CD1c-positive myeloid dendritic cell (primary cell): ENCODE measurements at regions not wholly inside any gene's neighbourhood (a gene's known extent, or its start where the extent isn't known, plus 50 kb on each side); places are given as distances from the start of the nearest gene placed in this dataset.
"Not testable (repeated sequence)": the region's sequence is repeated elsewhere in the genome, so short reads cannot be mapped to it uniquely, and the experiment has no call there.

Experiments
- DNase-seq: peaks from one replicate; pipeline ENCODE4 v3.0.0-alpha.2; 2016; ENCODE audit errors: extremely low spot score

DNA sequence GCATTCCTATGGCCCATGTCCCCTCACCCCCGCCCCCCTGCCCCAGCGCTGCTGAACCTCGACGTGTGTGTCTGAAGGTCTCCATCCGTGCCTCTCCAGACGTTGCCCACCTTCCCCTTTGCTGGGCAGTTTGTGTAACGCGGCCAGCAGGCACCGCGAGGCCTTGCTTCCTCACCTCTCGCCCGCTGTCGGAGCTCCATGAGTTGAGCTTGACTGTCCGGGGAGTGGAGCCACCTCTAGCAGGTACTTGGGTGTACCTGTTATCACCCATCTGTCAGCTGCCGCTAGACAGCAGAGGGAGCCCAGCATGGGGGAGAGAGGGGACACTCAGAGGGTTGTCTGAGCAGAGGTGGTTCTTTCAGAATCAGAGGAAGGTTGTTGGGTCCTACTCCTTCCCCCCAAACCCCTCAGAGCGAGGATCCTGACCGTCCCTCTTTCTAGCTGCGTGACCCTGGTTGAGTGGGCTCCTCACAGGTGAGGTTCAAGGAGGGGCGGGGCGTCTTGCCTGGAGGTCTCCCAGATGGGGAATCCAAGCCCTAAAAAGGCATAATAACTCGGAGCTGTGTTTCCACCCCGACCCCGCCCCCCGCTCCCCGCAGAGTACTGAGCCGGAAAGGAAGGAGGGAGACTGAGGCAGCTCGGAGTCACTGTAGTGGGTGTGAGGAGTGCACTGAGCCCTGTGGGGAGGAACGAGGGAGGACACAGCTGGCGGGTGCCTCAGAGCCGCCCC, 184.7 kb downstream of the C9orf50 start:
- no peak for DNase-seq

DNA sequence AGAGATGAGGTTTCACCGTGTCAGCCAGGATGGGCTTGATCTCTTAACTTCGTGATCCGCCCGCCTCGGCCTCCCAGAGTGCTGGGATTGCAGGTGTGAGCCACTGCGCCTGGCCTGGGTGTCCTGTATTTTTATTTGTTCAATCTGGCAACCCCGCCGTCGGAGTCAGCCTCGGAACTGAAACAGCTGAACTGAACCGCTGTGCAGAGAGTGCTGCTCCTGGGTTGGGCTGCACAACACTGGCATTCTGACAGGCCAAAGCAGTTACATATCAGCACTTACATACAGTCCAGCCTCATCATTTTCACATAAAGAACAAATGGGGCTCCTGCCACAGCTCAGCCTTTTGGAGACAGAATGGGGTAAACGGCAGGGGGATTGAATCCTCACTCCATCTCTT, 185.6 kb downstream of the C9orf50 start:
- DNase-seq, result no peak

DNA sequence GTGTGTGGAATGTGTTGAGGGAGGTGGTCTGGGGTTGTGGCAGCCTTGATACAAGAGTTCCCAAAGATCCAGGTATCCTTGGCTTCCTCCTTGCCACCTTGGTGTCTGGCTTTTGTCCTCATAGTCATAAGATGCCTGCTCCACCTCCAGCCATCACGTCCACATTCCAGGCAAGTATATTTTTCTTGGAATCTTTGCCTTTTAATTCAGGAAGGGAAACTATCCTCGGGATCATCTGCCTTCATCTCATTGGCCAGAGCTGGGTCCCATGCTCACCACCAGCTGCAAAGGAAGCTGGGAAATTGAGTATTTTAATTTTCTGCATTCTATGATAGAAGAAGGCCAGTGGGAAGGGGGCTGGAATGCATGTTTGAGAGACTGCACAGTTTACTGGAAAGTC, 186.7 kb downstream of the C9orf50 start:
- DNase-seq, result no peak

DNA sequence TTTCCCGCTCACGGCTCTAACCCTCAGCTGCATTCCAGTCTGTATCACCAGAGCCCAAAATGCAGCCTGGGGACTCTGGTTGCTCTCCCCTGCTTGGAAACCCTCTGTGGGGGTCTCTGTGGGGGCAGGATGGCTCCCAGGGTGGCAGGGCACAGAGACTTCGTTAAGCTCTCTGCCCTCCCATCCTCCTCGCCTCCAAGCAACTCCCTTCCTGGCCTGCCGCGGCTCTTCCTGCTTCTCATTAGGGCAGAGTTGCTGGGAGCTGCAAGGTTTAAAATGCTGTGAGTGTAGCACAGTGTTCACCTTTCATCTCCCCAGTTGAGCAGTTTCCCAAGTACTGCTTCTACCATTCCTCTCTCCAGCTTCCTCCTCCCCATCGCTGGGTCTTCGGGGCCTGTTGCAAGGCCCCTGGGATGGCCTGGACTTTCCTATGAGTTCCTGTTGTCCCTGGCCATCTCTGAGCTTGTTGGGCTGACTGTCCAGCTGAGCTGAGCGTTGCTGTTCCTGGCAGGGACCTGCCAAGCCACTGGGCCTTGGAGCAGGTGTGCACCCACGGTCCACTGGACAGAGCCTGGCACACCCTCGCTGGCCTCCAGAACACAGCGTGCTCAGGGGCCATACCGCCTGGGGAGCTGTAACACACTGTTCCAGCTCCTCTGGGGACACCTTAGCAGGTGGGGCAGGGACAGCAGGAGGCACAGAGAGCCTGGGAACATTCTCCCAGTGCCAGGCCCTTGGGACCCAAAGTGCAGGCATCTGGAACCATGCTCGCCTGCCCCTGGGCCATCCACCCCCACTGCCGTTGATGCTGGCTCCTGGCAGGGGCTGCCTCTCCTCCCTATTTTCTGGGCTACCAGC, 188.4 kb downstream of the C9orf50 start:
- no peak for DNase-seq

DNA sequence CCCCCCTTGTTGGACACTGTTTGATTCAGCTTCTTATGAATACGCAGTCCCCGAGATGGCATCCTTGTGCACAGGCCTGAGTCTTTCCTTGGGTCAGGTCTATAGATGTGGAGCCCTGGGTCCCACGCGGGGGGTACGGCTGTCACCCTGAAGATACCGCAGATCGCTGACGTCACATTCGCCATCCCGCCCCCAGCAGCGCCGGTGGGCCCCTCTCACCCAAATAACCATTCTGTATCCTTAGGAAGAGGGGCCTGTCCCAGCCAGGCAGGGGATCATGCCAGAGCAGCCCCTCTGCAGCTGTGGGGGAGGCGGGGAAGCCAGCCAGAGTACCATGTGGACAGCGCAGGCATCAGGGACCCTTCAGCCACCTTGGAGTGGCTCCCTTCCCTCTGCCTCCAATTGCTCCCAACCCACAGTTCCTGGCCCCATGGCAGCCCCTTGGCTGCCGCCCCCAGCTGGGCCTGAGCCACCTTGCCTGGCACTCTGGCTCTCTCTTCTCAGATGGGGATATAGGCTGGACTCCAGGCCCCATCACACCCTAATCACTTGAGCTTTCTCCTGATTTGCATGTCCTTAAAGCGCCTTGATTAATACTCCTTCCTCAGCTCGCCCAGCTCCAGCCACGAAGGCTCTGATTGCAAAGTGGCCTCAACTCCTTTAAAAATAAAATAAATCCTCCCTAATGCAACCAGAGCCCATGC, 189.8 kb downstream of the C9orf50 start:
- no peak for DNase-seq

DNA sequence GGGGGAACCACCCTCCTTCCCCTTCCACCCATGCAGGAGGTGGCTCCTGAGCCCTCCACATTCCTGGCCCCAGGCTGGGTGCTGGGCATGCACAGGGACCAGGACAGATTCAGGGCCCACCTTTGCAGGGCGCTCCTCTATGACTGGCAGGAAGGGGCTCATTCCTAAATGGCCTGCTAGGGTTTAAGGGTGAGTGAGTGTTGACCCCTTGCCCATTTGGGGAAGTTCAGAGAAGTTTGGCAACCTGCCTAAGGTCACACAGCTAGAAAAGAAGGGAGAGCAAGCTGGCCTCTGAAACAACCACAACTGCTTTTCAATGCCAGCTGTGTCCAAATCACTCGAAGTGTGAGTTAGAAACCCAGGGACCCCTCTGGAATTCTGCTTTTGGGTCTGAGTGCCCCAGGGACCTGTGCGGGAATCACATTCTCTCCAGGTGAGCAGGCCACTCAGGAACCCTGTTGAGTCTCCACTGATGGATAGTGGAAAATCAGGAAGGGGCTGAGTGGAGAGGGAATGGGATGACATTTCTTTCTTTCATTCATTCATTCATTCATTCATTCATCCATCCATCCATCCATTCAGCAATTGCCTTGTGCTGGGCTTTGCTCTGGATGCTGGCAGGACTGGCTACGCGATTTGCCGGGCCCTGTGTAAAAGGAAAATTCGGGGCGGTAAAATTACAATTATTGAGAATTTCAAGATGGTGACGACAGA, 191.9 kb downstream of the C9orf50 start:
- no peak for DNase-seq

DNA sequence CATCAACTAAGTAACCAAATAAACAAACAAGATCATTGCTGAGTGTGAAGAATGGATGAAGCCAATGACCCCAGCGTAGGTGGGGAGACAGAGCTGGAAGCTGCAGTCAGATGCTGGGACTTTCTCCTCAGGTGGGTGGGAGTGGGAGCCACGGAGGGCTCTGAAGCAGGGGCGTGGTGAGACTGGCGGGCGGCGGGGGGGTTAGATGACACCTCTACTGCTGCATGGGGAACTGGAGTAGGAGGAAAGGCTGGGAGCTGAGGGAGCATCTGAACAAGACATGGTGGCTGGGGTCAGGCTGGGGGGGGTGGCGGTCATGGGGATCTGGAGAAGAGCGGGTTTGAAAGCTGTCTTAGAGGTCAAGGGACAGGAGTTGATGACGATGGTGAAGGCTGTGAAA, 193.8 kb downstream of the C9orf50 start:
- no peak for DNase-seq

DNA sequence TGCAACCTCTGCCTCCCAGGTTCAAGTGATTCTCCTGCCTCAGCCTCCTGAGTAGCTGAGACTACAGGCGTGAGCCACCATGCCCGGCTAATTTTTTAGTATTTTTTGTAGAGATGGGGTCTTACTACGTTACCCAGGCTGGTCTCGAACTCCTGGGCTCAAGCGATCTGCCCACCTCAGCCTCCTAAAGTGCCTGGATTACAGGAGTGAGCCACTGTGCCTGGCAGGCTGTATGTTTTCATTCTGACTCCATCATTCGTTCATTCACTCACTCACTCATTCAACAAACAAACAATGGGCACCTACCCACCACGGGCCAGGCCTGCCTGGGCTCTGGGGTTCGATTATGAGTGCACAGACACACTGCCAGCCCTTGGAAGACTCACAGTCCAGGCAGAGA, 197.1 kb downstream of the C9orf50 start:
- not testable (repeated sequence) for DNase-seq

DNA sequence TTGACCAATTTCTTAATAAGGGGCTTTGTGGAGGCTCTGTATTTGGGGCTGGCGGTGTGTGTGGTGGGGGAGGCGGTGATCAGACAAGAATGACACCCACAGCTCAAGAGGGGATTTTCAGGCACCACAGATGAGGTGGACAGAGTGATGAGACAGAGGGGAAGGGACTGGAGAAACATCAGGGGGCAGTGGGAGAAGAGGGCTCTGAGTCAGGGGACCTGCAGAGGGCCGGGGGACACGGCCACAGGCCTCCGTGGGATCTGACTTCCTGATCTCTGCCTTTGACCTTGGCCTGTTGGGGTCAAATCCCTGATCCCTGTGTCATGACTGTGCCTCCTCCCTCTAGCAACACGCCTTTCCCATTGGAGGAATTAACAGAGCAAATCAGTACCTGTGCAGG, 197.7 kb downstream of the C9orf50 start:
- peak; percentile 31 for DNase-seq

DNA sequence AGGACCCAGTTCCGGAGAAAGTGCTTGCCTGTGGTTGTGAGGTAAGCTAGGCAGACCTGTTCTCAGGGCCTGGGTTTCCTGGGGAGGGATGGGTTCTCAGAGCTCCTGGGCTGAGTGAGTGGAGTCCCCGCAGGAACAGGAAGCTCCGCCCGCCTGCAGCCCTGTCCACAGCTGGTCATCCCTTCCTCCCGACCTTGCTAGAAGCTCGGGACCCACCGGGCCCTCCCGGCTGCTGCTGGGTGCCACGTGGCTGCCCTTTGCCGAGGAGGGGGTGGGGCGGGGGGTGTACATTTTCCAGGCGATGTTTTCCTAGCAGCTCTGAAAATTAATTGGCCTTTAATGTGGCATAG, 198.1 kb downstream of the C9orf50 start:
- DNase-seq, result peak; percentile 49

DNA sequence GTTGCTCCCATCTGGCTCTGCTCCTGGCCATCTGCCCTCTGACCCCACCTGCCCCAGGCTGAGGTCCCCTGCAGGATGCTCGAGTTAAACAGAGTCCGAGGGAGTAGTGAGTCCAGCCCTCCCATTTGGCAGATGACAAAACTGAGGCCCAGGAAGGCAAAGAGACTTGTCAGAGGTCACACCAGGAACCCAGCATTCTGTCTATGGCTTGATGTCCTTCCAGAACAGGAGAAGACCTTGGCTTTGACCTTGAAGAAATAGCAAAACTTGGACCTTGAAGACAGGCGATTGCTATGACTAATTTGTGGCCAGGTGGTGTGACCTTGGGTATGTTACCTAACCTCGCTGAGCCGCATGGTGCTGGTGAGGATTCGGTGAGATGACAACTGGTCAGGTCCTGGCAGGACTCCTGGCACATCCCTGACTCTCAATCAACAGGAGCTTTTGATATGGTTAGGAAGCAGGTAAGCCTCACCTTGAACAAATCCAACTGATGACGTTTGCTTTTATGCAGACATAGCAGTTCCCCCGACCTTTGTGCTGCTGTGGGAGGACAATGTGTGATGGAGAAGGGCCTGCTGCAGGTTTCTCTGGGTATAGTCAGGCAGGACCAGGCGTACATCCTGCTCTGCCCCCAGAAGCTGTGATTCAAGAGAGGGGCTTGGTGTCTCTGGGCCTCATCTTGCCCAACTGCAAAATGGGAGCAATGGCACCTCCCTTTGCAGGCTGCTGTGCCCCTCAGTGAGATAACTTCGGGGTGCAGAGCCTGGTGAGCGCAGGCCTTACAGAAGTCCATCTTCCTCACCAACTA, 198.7 kb downstream of the C9orf50 start:
- DNase-seq, result no peak

DNA sequence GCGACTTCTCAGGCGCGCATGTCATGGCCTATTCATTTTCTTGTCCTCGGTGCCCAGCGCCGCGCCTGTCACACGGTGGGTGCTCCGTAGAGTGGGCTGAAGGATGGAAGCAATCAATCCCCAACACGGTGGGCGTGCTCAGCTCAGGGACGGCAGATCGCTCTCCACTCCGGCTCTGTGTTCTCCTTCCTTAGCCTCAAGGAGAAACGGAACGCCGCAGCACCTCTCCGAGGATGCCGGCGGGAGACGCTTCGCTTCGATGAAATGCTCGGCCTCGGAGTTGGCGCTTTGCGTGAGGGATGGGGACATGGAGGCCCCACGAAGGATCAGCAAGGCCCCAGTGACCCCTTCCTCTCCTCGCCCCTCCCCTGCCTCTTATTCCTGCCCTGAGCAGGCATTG, 199.5 kb downstream of the C9orf50 start:
- DNase-seq, result no peak

DNA sequence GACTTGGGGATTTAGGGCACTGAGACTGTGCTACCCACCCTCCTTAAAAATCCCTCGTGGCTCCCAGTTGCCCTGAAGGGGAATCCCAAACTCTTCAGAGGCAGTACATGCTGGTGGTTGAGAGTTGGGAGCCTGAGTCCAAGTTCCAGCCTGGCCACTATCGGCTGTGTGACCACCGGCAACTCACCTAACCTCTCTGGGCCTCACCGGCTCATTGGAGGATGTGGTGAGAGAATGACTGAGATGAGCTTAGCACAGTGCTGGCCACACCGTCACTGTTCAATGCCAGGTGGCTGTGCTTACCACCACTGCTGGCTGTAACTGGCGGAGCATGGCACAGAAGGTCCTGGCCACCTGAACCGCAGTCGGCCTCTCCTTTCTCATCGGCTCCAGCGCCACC, 200.2 kb downstream of the C9orf50 start:
- no peak for DNase-seq

DNA sequence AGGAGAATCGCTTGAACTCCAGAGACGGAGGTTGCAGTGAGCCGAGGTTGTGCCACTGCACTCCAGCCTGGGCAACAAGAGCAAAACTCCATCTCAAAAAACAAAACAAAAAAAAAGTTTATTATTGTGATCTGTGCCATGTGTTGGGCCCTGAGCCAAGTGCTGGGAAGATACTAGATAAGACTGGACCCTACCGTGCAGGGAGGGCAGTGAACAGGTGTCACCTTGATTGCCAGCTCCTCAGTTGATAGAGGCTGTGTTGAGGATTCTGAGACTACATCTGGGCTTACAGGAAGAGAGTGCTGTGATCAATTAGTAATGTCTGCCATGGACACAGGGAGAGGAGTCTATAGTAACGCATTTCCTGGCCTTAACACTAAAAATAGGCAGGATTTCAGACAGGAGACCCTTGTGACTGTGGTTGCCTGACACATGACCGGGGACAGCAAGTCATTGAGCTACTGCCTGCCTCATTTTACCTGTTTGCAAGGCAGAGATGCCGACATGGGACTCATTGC, 201.5 kb downstream of the C9orf50 start:
- DNase-seq, result no peak

DNA sequence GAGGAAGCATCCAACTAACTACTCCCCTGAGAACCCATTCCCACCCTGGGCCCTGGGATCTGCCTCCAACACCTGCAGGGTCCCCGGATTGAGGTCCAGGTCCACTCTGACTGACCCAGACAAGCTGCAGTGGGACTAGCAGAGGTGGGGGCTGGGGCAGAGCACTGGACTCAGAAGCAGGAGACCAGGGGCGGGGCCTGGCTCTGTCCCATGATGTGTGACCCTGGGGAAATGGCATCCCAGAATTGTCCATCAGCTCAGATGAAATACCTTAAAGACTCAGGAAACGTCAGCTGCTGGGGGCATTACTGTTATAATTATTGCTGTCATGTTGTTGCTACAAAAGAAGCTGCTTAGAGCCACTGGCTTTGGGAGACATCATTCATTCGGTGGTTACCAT, 202.4 kb downstream of the C9orf50 start:
- no peak for DNase-seq

DNA sequence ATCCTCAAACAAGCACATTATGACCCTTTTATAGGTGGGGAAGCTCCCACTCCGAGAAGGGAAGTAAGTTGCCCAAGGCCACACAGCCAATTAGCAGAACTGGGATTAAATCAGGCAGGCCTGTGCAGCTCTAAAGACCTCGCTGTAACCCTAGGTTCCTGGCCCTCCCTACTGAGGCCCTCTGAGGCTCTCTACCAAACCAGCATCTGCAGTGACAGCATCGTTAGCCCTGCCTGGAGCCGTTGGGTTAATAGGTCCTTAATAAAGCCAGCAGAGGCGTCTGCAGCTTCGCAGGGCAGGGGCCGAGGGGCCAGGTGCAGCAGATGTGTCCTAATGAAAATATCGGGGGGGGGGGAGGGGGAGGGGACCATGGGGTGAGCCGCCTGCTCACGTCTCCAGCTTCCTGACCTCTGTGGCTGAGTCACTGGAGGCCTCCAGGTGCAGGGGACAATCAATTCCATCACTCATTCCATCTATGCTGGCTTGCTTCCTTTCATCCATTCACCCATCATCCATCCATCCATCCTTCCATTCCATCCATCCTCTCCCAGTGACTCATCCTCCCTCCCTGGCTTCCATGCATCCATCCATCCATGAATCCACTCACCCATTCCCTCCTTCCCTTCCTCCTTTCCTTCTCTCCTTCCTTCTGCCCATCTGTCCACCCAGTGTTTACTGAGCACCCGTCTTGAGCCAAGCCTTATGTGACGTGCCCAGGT, 203.9 kb downstream of the C9orf50 start:
- DNase-seq, result peak; percentile 86

DNA sequence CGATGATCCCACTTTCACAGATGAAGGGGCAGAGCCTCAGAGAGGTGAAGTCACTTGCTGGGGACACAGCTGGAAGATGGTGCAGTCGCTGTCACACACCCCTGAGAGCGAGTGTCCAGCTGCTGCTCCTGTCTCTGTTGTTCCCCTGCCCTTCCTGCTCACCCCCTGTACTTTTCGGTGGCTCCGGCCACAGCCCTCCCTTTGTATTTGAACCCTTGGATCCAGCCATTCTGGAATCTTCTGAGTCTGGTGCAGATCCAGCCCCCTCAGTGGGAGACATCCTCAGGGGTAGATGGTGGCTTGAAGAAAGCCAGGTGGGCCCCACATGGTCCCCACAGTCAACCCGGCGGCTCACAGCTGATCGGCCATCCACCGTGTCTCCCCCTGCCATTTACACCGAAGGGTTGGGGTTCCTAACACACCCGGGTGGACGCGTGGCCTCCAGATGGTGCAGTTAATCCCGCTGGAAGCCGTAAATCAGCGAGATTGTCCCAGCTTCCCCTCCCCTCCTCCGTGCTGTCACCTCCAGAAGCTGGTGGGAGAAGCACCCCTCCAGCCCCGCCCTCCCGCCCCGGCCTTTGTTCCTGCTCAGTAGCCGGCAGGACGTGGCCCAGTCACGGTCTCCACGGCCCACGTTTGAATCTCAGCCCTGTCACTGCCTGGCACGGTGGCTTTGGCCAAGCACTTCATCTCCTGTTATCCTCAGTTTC, 204.8 kb downstream of the C9orf50 start:
- DNase-seq, result peak; percentile 55

DNA sequence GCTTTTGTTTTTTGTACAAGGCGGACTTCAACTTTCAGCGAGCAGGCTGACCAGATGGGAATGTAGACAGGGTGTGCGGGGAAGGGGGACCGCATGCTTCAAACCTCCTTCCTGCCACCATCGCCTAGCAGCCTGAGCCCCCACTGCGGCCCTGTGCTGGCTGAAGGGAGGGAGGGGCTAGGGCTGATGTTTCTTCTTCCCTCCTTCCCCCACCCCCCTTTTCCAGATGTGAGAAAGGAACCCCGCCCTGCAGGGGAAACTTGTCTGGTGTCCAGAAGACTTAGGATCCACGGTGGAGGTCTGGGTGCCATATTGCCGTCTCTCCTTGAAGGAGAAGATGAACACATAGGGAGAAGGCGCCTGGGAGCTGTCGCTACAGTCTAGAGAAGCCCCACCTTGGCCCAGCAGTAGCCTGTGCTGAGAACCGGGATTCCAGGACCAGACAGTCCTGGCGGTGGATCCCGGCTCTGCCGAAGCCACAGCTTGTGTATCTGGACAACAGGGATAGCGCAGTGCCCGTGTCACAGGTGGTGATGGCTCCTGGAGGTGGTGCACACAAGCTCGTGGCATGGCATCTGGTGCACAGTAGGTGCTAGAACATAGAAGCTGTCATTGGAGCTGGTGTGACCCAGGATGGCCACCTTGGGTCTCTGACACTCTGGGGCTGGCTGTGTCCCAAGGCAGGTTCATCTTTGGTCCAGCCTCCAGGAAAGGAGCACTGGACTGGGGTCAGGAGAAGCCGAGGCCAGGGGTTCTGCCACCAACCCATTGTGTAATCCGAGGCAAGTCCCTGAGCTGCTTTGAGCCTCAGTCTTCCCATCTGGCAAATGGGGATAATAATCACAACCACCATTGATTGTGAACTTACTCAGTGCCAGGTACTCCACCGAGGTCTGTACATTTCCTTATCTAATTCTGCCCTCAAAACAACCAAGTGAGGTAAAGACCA, 205.6 kb downstream of the C9orf50 start:
- no peak for DNase-seq
